HCT116 (cell line): ENCODE measurements at regions not wholly inside any gene's neighbourhood (a gene's known extent, or its start where the extent isn't known, plus 50 kb on each side); places are given as distances from the start of the nearest gene placed in this dataset.

ENCODE experiments used
- ATF3 ChIP-seq: IDR thresholded peaks from 2 replicates; pipeline ENCODE4 v1.6.1; 2012
- CEBPB ChIP-seq: IDR thresholded peaks from 2 replicates; pipeline ENCODE4 v1.6.1; 2012; ENCODE audit warnings: low read depth
- EGR1 ChIP-seq: IDR thresholded peaks from 2 replicates; pipeline ENCODE4 v1.6.1; 2012; ENCODE audit warnings: low read depth
- EZH2 ChIP-seq: fragments of 200-600 bp; sonication (generic); IDR thresholded peaks from 2 replicates; pipeline ENCODE4 v1.6.1; 2017; ENCODE audit warnings: antibody characterized with exemption, mixed run types
- POLR2A ChIP-seq: IDR thresholded peaks from 2 replicates; pipeline ENCODE4 v1.7.0; 2011; ENCODE audit warnings: borderline replicate concordance; ENCODE audit not compliant: insufficient read depth, insufficient read length; ENCODE audit errors: extremely low read depth
- POLR2AphosphoS5 ChIP-seq: IDR thresholded peaks from 2 replicates; pipeline ENCODE4 v1.6.1; 2011; ENCODE audit warnings: mild to moderate bottlenecking, low read depth, low read length, moderate library complexity
- SIN3A ChIP-seq: IDR thresholded peaks from 2 replicates; pipeline ENCODE4 v1.6.1; 2012; ENCODE audit warnings: low read depth
- SP1 ChIP-seq: IDR thresholded peaks from 2 replicates; pipeline ENCODE4 v1.6.1; 2012; ENCODE audit warnings: low read depth
- ZNF274 ChIP-seq: fragments of 200-500 bp; sonication (Bioruptor generic); IDR thresholded peaks from 2 replicates; pipeline ENCODE4 v1.6.1; 2014; ENCODE audit warnings: mild to moderate bottlenecking, low read depth, low read length, inconsistent platforms
- TF ChIP-seq, protein P1 (sequence below), 3 experiments: fragments of 200-600 bp in 1 of 3; sonication (generic) in 1 of 3; IDR thresholded peaks in 2 of 3; conservative IDR thresholded peaks in 1 of 3; 2 replicates each; pipeline ENCODE4 v1.5.1; 2012 to 2017; ENCODE audit warnings: low read depth in 2 of 3, low read length in 2 of 3, antibody characterized with exemption in 1 of 3, borderline replicate concordance in 1 of 3, control low read depth in 1 of 3, mild to moderate bottlenecking in 1 of 3, mixed read lengths in 1 of 3, mixed run types in 1 of 3, moderate library complexity in 1 of 3; ENCODE audit not compliant: insufficient read depth in 1 of 3
- TF ChIP-seq, protein P2 (sequence below): IDR thresholded peaks from 2 replicates; pipeline ENCODE4 v1.6.1; 2012; ENCODE audit warnings: low read depth

- TF ChIP-seq ATF3 (no peak), CEBPB (no peak), POLR2A (no peak), POLR2AphosphoS5 (no peak), ZNF274 (no peak), EZH2 (no peak), EGR1 (no peak), SIN3A (no peak), SP1 (no peak)
- TF ChIP-seq, protein P1, sequence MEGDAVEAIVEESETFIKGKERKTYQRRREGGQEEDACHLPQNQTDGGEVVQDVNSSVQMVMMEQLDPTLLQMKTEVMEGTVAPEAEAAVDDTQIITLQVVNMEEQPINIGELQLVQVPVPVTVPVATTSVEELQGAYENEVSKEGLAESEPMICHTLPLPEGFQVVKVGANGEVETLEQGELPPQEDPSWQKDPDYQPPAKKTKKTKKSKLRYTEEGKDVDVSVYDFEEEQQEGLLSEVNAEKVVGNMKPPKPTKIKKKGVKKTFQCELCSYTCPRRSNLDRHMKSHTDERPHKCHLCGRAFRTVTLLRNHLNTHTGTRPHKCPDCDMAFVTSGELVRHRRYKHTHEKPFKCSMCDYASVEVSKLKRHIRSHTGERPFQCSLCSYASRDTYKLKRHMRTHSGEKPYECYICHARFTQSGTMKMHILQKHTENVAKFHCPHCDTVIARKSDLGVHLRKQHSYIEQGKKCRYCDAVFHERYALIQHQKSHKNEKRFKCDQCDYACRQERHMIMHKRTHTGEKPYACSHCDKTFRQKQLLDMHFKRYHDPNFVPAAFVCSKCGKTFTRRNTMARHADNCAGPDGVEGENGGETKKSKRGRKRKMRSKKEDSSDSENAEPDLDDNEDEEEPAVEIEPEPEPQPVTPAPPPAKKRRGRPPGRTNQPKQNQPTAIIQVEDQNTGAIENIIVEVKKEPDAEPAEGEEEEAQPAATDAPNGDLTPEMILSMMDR (IDR thresholded peaks at IDR 0.05 in 2 of 3, conservative IDR thresholded peaks at IDR 0.05 in 1 of 3; ENCODE audit: borderline replicate concordance in 1 of 3, insufficient read depth in 1 of 3, low read depth in 2 of 3, low read length in 2 of 3), result no peak
- TF ChIP-seq, protein P2, sequence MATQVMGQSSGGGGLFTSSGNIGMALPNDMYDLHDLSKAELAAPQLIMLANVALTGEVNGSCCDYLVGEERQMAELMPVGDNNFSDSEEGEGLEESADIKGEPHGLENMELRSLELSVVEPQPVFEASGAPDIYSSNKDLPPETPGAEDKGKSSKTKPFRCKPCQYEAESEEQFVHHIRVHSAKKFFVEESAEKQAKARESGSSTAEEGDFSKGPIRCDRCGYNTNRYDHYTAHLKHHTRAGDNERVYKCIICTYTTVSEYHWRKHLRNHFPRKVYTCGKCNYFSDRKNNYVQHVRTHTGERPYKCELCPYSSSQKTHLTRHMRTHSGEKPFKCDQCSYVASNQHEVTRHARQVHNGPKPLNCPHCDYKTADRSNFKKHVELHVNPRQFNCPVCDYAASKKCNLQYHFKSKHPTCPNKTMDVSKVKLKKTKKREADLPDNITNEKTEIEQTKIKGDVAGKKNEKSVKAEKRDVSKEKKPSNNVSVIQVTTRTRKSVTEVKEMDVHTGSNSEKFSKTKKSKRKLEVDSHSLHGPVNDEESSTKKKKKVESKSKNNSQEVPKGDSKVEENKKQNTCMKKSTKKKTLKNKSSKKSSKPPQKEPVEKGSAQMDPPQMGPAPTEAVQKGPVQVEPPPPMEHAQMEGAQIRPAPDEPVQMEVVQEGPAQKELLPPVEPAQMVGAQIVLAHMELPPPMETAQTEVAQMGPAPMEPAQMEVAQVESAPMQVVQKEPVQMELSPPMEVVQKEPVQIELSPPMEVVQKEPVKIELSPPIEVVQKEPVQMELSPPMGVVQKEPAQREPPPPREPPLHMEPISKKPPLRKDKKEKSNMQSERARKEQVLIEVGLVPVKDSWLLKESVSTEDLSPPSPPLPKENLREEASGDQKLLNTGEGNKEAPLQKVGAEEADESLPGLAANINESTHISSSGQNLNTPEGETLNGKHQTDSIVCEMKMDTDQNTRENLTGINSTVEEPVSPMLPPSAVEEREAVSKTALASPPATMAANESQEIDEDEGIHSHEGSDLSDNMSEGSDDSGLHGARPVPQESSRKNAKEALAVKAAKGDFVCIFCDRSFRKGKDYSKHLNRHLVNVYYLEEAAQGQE, result no peak
These were observed 279.2 kb upstream of the PHYHIPL start for GRCh38 chr10:58897236-58897635.
